GM12875 (cell line): ENCODE measurements at regions not wholly inside any gene's neighbourhood (a gene's known extent, or its start where the extent isn't known, plus 50 kb on each side); places are given as distances from the start of the nearest gene placed in this dataset.

ENCODE experiments used
- H3K4me3 ChIP-seq: one replicate; pipeline ENCODE4 v1.5.1; 2011; ENCODE audit warnings: low read depth, low read length, control low read depth
- TF ChIP-seq, protein P1 (sequence below): IDR thresholded peaks from 2 replicates; pipeline ENCODE4 v1.5.1; 2011; ENCODE audit warnings: low read depth, mild to moderate bottlenecking, control low read depth, inconsistent platforms, low read length, moderate library complexity, borderline replicate concordance; ENCODE audit not compliant: insufficient read depth

DNA sequence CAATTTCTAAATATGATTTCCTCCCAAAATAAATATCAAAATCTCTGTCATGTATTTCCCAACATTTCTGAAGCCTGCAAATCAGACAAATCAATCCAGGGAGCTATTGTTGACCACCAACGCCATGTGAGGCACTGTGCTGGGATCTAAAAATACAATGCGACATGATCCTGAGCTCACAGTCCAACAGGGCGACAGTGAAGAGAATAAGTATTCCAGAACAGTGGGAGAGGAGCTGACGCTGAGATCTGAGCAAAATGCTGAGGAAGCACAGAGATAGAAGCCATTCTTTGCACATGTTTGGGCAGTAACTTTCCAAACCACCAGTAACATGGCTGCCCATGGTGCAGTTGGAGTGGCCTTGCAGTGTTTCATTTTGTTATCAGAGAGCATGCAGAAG lies 412.5 kb downstream of the LRATD1 start:
- TF ChIP-seq, protein P1, sequence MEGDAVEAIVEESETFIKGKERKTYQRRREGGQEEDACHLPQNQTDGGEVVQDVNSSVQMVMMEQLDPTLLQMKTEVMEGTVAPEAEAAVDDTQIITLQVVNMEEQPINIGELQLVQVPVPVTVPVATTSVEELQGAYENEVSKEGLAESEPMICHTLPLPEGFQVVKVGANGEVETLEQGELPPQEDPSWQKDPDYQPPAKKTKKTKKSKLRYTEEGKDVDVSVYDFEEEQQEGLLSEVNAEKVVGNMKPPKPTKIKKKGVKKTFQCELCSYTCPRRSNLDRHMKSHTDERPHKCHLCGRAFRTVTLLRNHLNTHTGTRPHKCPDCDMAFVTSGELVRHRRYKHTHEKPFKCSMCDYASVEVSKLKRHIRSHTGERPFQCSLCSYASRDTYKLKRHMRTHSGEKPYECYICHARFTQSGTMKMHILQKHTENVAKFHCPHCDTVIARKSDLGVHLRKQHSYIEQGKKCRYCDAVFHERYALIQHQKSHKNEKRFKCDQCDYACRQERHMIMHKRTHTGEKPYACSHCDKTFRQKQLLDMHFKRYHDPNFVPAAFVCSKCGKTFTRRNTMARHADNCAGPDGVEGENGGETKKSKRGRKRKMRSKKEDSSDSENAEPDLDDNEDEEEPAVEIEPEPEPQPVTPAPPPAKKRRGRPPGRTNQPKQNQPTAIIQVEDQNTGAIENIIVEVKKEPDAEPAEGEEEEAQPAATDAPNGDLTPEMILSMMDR = no peak
- no peak overlapping the region for H3K4me3 ChIP-seq

DNA sequence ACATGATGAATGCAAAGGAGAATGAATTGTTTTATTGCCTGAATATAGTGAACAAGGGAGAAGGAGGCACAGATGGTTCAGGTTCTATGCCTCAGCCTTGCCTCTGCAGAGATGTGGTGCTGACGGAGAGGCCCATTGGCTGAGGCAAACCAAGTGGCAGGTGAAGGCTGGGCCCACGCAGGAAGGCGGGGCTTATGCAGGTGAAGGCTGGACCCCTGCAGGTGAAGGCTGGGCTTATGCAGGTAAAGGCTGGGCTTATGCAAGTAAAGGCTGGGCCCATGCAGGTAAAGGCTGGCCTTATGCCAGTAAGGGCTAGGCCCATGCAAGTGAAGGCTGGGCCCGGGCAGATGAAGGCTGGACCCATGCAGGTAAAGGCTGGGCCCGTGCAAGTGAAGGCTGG lies 414.7 kb downstream of the LRATD1 start:
- no peak overlapping the region for H3K4me3 ChIP-seq
- TF ChIP-seq, protein P1 = no peak

DNA sequence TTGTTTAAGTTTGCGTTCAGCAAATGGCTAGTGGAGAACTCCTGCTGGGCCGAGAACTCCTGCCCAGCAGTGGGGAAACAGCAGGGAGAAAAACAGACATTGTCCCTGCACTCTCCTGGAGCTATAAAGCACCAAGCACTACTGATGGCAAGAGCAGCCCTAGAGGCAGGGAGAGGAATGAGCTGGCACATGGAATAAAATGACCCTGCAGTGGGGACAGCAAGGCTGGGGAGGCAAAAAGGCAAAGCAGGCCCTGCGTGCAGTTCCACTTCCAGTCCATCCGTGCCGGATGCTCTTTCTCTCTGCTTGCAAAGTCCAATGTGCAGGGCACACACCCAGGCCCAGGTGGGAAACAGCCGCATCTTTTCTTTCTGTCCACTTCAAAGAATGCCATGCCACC lies 415.5 kb downstream of the LRATD1 start:
- TF ChIP-seq, protein P1 = no peak

DNA sequence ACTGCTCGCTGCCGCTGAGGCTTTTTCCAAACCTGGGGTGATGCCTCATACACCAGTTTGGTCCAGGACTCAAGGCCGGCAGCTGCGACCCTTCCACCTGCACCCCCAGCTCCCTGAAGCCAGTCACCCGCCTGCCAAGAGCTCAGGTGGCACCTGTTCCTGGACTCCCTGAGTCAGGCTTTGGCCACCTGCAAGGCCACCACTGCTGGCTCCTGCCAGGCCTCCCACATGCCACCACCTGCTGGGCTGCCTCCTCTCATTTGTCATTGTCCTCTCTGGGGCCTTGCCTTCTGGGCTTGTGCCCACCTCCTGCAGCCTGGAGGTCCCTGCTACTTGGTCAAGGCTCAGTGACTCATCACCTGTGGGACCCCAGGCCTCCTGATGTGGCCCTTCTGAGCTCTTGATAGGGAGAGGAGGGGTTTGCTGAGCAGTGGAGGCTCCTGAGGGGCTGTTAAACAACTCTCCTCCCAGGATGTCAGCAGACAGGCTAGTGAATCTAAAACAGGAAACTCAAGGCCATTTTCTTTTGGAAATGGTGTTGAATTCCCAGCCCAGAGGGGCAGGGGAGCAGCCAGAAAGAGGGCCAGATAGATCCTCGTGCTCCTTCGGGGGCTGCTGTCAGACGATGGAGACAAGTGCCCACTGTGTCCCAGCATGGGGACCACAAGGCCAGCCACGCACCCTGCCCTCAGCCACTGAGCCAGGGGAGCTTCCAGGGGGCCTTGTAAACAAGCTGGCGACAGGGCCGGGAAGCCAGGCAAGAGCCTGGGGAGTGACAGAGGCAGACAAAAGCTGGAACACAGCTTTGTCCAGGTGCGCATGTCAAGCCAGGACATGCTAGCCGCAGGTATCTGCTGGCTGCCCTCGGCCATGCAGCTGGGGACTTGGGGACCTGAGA lies 416.8 kb downstream of the LRATD1 start:
- TF ChIP-seq, protein P1 = no peak
- no peak overlapping the region for H3K4me3 ChIP-seq

More for the DNA sequence above, 415.5 kb downstream of the LRATD1 start:
- no peak overlapping the region for H3K4me3 ChIP-seq

DNA sequence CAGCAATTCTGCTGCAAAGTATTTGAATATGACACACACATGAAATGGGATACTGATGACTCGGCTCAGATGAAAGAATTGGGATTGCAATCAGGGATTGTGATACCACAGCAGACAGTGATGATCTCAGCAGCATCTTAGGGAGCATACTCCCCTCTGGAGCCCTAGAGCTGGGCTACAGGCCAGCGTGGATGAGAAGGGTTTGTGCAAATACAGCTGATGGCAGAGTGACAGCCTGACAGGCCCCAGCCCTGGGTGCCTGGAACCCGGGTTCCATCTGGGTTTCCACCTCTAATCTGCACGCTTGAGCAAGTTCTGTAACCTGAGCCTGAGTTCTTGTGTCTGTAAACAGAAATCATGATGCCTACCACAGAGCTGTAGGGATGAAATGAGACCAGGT lies 418.0 kb downstream of the LRATD1 start:
- TF ChIP-seq, protein P1 = no peak
- H3K4me3 ChIP-seq = no peak overlapping the region

DNA sequence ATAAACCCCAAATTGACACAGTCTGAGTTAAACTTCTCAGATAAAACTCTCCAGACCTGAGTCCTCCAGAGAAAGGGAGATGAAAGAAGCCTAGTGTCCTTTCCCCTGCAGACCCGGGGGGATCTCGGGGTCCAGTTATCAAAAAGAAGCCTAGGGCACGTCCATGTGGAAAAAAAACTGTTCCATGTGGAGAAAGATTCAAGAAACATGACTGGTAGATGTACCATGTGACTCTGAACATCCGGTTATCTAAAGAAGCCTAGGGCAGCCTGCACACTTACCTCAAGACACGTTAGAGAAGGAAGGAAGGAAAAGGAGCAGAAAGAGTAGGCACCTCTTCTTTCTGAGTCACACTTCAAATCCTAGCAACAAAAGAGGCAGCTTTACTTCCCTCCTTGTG lies 421.0 kb downstream of the LRATD1 start:
- no peak overlapping the region for H3K4me3 ChIP-seq

More for the DNA sequence above, 421.0 kb downstream of the LRATD1 start:
- TF ChIP-seq, protein P1 = no peak
